T-helper 9 cell (primary cell): ENCODE measurements at regions not wholly inside any gene's neighbourhood (a gene's known extent, or its start where the extent isn't known, plus 50 kb on each side); places are given as distances from the start of the nearest gene placed in this dataset.
"Not testable (repeated sequence)": the region's sequence is repeated elsewhere in the genome, so short reads cannot be mapped to it uniquely, and the experiment has no call there.

Source experiments
- DNase-seq: peaks from one replicate; pipeline ENCODE4 v3.0.0-alpha.2; 2020

- no peak for DNase-seq
Observed at GRCh38 chr5:86981898-86982297, 285.8 kb upstream of the RASA1 start.

DNA sequence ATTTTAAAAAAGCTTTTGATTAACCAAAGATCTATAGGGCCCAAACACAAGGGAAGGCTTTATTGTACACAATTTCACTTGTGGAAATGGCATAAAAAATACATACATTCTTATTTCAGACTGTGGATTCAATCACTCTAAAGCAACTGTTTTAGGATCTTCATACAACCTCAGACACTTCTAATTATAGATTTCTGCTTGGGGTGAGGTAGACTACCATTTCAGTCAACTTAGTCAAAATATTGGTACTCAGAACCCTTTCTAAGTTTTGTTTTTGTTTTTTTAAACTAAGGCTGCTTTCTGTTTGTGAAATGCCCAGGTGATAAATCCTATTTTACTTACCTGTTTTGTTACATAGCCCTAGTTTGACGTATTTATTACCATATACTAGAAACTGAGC lies 284.5 kb upstream of the RASA1 start:
- no peak for DNase-seq

DNA sequence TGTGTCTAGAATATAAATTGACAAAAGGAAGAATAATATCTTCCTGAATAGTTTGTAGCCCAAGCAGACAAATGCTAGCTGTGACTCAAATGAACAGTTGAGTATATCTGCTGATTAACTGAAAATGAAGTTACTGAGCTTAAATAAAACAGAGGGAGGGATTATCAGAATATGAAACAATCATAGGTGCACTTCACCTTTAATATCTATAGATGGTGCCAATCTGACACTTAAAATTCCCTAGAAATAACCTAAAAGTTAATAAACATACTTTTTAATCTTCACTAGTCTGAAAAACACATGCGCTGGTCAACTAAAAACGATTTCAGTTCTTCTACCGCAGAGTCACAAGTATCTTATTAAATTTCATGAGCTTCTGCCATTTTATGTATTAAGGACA lies 280.8 kb upstream of the RASA1 start:
- no peak for DNase-seq

DNA sequence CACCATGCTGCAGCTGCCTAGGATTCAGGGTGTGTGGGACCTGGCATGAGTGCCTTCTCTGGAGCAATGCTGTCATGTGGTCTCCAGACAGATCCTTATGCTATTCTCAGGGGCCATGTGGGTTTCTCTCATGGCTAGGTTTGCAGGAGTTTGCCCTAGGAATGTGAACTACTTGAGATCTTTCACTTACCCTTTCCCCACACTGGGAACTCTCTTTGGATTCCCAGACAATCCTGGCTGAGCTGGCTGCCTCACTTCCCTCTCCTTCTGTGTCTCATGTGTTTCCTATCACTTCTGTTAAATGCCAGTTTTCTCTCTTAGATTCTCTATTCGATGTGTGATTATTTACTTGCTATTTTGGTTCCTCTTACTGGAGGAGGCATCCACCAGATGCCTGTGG lies 270.2 kb upstream of the RASA1 start:
- DNase-seq, result no peak

DNA sequence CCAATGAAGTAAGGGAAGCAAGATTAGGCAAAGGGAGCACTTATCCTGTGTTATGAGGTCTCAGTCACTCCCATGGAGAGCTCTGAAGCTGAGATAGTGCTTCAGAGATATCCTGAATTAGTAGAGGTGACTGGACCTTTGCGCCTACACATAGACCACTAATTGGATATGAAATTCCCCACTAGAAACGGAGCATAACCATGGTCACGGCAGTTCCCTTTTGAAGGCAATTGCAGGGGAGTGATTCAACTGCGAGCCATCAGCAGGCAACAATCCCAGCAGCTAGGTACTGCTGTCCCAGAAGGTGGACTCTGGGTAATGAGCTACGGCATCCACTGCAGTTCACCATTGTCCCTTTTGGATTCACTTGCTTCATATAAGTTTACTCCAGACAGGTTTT lies 267.7 kb upstream of the RASA1 start:
- DNase-seq, result no peak

- no peak for DNase-seq
Observed at GRCh38 chr5:87002485-87002884, 265.2 kb upstream of the RASA1 start.

DNA sequence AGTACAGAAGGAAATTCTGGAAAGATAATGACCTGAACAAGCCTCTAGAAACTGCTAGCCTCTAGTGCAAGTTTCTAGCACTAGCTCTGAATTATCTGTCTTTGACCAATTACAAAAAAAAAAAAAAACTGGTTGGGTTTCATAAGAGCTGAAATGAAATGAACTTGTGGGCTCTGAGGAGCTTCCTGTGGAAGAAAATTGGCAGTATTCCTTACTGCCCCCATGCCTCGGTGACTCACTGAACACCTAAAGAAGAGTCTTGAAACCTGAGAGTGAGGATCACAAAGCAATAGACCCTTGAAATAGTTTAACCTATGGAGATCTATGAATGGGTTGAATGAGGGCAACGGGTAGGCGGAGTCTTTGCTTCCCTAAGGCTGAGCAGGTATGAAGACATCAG lies 263.6 kb upstream of the RASA1 start:
- no peak for DNase-seq

DNA sequence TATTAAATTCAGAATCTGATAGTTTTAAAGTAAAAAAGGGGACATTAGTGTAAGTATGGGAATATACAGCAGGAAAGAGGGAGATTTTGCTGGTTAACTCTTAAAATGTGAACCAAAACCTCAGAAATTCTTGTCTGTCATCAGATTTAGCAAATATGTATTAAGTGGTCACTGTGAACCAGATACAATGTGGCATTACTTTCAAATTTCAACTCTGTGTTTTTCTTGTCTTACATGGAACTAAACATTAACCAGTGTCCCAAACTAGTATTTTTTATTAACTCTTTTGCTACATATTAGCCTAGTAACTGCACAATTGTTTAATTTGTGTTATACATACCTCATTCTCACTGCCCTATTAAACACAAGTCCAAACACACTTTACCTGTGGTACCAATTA lies 259.9 kb upstream of the RASA1 start:
- no peak for DNase-seq

DNA sequence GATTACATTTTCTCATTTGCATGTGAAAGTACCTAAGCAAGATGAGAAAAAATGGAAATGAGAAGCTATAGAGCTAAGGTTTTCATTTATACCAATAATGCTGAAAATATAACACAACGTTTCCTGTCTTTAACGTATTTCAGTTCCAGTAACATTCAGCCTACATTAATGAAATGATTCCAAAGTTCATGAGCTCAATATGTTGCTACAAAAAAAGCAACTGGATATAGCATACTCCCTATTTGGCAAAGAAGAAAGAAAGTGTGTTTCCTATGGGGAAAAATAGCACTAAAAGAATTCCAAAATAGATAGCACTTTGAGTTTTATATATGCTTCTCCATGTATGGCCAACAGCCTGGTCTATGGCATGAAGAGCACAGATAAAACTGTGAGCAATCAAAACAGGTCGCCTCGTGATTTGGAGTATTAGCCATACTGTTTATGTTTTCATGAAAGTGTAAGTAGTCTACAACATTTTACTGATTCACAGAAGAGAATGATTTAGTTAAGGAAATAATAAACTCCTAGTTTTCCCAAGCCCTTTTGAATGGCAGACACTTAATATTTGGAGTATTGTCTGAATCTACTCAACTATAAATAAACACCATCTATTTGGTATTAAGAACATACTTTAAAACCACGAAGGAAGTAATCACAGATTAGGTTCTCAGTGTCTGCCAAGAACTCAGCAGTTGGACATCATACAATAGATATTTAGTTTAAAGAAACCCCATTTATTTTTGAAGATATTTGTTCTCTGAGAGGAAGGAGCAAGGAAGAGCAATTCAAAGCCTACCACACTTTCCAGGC lies 258.7 kb upstream of the RASA1 start:
- DNase-seq, result no peak

DNA sequence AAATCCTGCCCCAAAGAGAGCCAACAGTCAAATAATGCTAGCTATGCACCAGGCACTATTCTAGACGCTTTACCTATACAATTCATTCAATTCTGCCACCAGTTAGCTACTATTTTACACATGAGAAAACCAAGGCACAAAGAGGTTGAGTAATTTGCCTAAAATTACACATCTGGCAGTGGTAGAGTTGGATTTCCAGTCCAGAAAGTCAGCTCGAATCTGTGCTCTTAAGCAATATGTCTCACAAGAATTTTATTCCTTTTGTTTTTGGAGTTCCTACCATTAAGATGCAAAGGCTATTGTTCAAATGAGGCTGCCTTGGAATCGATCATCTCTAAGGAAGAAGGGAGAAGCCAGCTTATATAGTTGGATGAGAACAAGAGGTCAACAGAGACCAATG lies 256.9 kb upstream of the RASA1 start:
- DNase-seq, result no peak

- no peak for DNase-seq
Observed at GRCh38 chr5:87015901-87016300, 251.8 kb upstream of the RASA1 start.

- no peak for DNase-seq
Observed at GRCh38 chr5:87020099-87020934, 247.4 kb upstream of the RASA1 start.

DNA sequence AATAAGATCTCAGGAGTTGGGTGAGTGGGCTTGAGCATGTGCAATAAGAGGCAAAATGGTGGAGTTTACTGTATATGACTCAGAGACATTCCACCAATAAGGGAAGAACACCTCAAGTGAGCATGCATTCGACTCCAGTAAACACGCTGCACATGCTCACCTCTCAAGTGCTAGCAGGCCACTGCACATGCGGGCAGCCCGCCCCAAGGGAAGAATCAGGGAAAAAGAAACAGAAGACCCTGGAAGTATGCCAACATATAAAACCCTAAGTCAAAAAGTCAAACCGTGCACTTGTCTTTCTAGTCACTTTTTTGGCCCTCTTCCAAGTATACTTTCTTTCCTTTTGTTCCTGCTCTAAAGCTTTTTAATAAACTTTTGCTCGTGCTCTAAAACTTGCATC lies 245.3 kb upstream of the RASA1 start:
- no peak for DNase-seq

DNA sequence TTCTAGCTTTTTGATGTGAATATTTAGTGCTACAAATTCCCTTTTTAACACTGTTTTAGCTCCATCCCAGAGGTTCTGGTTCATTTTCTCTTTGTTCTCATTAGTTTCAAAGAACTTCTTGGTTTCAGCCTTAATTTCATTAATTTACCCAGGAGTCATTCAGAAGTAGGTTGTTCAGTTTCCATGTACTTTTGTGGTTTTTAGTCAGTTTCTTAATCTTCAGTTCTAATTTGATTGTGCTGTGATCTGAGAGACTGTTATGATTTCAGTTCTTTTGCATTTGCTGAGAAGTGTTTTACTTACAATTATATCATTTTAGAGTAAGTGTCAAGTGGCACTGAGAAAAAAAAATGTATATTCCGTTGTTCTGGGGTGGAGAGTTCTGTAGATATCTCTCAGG lies 240.1 kb upstream of the RASA1 start:
- DNase-seq, result no peak

DNA sequence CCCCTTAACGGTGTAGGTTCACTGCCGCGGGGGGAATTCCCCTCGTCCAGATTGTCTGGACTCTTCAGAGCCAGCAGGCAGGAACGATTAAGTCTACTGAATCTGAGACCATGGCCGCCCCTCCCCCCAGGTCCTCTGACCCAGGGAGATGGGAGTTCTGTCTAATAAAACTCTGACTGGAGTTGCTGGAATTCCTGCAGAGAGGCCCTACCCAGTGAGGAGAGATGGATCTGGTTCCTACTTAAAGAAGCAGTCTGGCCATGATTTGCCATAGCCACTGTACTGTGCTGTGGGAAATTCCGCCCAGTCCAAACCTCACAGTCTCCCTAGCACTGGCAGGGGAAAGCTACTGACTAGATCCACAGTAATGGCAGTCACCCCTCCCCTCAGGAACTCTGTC lies 237.7 kb upstream of the RASA1 start:
- DNase-seq, result no peak

GRCh38 chr5:87030699-87031098 lies 237.0 kb upstream of the RASA1 start:
- no peak for DNase-seq

DNA sequence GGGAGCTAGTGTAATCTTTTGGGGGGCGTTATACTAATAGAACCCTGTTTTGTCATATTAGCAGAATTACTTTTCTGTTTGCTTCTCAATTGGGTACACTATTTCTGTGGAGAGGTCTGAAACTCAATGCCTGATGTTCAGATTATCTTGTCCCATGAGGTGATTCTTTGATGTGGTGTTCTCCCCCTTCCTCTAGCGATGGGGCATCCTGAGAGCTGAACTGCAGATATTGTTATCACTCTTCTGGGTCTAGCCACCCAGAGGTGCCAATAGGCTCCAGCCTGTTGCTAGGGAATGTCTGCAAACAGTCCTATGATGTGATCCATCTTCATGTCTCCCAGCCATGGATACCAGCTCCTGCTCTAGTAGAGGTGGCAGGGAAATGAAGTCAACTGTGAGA lies 233.1 kb upstream of the RASA1 start:
- no peak for DNase-seq

- DNase-seq, result no peak
Observed at GRCh38 chr5:87042554-87042953, 225.1 kb upstream of the RASA1 start.

GRCh38 chr5:87048156-87048555 lies 219.5 kb upstream of the RASA1 start:
- DNase-seq, result no peak

DNA sequence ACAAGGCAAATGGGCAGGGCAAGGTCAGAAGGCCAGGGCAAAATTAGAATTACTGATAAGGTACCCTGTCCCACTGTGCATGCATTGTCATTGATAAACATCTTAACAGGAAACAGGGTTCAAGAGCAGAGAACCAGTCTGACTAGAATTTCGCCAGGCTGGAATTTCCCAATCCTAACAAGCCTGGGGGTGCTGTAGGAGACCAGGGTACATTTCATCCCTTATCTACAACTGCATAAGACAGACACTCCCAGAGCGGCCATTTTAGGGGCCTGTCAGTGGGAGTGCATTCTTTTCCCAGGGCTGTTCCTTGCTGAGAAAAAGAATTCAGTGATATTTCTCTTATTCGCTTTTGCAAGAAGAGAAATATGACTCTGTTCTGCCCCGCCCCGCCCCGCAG lies 218.7 kb upstream of the RASA1 start:
- DNase-seq, result not testable (repeated sequence)

- no peak for DNase-seq
Observed at GRCh38 chr5:87051502-87052113, 216.1 kb upstream of the RASA1 start.

DNA sequence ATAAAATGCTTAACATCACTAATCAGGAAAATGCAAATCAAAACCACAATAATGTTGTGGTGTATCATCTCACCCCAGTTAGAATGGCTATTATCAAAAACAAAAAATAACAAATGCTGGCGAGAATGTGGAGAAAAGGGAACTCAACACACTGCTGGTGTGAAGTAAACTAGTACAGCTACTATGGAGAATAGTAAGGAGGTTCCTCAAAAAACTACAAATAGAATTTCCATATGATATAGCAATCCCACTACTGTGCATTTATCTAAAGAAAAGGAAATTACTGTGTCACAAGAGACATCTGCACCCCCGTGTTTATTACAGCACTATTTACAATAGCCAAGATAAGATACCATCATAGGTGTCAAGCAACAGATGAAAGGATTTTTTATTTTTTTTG lies 214.5 kb upstream of the RASA1 start:
- DNase-seq, result no peak

DNA sequence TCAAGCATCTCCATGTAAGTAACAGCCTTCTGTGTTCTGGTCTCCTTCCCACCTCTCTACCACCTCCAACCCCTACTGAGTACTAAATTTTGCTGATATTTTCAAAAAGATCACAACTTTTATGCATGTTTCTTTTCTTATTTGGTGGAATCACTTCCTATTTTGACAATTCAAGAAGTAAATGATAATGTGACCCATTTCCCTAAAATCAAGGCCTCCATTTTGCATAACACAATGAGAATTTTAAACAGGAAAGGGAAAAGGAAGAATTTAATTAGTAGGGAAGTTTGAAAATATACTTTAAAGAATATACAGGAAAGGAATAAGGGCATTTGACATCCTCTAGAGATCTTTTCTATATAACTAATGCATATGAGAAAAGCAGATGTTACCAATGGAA lies 212.9 kb upstream of the RASA1 start:
- DNase-seq, result no peak

DNA sequence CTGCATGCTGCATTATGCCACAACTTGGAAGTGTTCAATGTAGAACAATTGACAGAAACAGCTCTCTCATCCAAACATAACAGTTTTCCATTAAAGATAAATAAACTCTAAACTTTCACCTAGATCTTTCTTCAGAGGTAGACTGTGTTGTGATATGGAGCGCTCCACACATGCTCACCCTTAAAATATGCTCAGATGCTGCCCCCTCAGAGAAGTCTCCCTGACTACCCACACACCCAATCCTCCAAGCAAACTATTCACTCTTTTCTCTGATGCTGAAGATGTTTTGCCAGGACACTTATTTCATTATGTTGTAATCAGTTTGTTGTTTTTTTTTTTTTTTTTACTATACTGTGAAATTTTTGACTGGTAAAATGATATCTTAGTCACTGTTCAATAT lies 206.6 kb upstream of the RASA1 start:
- DNase-seq, result no peak
